ENCODE measurements at regions not wholly inside any gene's neighbourhood (a gene's known extent, or its start where the extent isn't known, plus 50 kb on each side); places are given as distances from the start of the nearest gene placed in this dataset.
A peak's percentile ranks its signal among the peaks of the same experiment; 100 is the strongest.

DNA sequence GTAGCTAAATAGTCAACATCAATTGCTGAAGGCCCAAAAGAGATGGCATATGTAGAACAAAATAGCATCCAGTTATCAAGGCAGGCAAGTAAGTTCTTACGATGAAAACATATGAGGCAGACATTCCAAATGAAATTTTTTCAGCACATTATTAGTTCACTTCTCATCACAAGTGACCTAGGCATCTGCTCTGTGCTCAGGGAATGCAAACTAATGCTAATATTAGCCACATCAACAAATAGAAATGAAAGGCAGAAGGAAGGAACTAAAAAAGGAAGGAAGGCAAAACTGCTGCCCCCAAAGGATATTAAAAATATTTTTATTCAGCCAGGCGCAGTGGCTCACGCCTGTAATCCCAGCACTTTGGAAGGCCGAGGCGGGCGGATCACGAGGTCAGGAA, 51.2 kb upstream of the ROCK1 start:
- no peak for DNase-seq

GRCh38 chr18:21163647-21164547, 52.3 kb upstream of the ROCK1 start:
- no peak for DNase-seq

DNA sequence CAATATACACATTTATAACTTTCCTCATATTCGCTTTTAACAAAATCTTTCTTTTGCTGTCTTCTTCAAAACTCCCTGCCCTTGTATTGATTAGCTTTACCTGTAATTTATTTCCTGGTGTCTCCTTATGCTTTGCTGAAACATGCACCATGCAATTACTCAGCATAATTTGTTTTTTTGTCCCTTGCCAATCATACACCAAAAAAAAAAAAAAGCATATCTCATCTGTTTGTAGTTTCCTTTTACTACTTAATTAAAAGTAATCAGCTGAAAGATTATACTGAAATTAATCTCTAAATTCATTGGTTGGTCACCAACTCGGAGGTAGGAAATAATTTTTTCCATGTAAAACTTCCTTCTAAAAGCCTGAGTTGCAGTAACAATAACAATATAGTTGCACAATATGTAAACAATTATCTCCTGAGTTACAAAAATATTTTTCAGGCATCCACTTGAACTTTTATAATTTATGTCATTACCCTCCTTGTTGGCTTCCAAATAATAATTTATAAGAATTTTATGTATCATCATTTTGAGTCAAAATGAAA, 53.0 kb upstream of the ROCK1 start:
- DNase-seq, result no peak

GRCh38 chr18:21167641-21168377, 56.2 kb upstream of the ROCK1 start:
- DNase-seq, result no peak

GRCh38 chr18:21168880-21169279, 57.3 kb upstream of the ROCK1 start:
- DNase-seq, result no peak

GRCh38 chr18:21177822-21178221, 64.2 kb upstream of the GREB1L start:
- no peak for DNase-seq

DNA sequence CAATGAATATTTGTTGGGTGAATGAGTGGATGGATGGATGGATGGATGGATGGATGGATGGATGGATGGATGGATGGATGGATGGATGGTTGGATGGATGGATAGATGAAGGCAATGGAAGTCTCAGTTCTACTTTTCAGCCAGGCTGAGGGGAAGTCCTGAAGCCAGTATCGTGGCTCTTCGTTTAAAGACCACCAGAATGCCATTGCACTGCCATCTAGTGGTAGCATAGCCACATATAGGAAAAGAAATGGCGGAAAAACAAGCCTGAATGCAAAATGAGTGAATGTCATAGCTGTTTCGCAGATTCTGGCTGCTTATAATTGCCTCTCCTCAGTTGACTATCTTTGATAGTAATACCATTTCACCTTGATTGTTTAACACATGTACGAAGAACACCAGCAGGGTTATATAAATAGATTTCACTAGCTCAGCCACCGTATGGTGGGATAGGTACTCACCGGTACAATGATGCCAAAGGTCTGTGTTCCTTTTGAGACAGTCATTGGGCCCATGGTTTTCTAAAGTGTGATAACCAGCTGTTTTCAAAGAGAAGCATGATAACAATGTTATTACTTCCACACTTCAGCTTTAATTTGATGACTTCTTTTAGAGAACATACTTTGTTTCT, 62.3 kb upstream of the GREB1L start:
- DNase-seq, result no peak

- DNase-seq, result no peak
Observed at GRCh38 chr18:21180588-21180987, 61.4 kb upstream of the GREB1L start.

GRCh38 chr18:21181766-21182165, 60.3 kb upstream of the GREB1L start:
- DNase-seq, result no peak

DNA sequence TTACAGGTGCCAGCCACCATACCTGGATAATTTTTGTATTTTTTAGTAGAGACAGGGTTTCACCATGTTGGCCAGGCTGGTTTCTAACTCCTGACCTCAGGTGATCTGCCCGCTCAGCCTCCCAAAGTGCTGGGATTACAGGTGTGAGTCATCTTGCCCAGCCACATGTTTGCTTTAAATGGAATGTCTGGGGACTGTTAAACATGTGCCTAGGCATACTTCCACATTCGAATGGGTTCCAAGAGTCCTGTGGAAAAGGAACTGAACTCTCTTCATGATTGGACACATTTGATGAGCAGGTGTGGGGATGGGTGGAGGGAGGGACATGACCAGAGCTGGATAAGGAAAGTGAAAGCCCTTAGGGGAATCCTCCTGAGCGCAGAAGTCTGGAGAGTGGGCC, 58.4 kb upstream of the GREB1L start:
- DNase-seq, result no peak

- no peak for DNase-seq
Observed at GRCh38 chr18:21184396-21184996, 57.5 kb upstream of the GREB1L start.

GRCh38 chr18:21187886-21188285, 54.1 kb upstream of the GREB1L start:
- DNase-seq, result no peak

- DNase-seq, result peak; percentile 1
Observed at GRCh38 chr18:21191596-21192307, 50.3 kb upstream of the GREB1L start.

Measured in NCI-H446 treated with DMSO at 0.1 percent for 48 hours (cell line).